ENCODE measurements at regions not wholly inside any gene's neighbourhood (a gene's known extent, or its start where the extent isn't known, plus 50 kb on each side); places are given as distances from the start of the nearest gene placed in this dataset.

DNA sequence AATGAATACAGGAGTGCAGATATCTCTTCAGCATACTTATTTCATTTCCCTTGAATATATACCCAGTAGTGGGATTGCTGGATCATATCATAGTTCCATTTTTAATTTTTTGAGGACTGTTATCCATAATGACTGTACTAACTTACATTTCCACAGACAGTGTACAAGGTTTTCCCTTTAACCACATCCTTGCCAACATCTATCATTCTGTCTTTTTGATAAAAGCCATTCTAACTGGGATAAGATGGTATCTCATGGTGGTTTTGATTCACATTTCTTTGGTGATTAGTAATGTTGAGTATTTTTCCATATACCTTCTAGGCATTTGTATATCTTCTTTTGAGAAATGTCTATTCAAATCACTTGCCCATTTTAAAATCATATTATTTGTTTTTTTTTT, 325.2 kb downstream of the CYP26B1 start:
- no peaks in the 10 kb centered on the region for H3K36me3 ChIP-seq
- H3K9me3 ChIP-seq (ENCODE audit: low read depth): no peaks in the 10 kb centered on the region
- no peaks in the 10 kb centered on the region for H3K27me3 ChIP-seq
- no peak for DNase-seq (ENCODE audit: low read depth in 1 of 2, low spot score in 1 of 2)
- H3K4me3 ChIP-seq: no peak overlapping the region
- H3K27ac ChIP-seq: no peak overlapping the region
- no peaks in the 10 kb centered on the region for H3K4me1 ChIP-seq (ENCODE audit: low read depth)
- TF ChIP-seq, protein P1, sequence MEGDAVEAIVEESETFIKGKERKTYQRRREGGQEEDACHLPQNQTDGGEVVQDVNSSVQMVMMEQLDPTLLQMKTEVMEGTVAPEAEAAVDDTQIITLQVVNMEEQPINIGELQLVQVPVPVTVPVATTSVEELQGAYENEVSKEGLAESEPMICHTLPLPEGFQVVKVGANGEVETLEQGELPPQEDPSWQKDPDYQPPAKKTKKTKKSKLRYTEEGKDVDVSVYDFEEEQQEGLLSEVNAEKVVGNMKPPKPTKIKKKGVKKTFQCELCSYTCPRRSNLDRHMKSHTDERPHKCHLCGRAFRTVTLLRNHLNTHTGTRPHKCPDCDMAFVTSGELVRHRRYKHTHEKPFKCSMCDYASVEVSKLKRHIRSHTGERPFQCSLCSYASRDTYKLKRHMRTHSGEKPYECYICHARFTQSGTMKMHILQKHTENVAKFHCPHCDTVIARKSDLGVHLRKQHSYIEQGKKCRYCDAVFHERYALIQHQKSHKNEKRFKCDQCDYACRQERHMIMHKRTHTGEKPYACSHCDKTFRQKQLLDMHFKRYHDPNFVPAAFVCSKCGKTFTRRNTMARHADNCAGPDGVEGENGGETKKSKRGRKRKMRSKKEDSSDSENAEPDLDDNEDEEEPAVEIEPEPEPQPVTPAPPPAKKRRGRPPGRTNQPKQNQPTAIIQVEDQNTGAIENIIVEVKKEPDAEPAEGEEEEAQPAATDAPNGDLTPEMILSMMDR (IDR thresholded peaks at IDR 0.05; ENCODE audit: low read depth, low read length): no peak

DNA sequence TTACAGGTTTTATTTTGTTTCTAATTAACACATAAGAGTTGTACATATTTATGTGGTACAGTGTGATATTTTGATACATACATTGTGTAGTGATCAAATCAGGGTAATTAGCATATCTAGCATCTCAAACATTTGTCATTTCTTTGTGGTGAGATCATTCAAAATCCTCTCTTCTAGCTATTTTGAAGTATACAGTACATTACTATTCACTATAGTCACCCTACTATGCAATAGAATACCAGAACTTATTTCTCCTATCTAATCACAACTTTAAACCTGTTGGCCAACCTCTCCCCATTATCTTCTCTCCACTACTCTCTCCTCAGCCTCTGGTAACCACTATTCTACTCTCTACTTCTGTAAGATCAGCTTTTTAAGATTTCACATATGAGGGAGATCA, 325.8 kb downstream of the CYP26B1 start:
- no peak for DNase-seq (ENCODE audit: low read depth in 1 of 2, low spot score in 1 of 2)
- Histone ChIP-seq H3K36me3 (no peaks in the 10 kb centered on the region), H3K27ac (no peak overlapping the region), H3K4me1 (ENCODE audit: low read depth) (no peaks in the 10 kb centered on the region), H3K9me3 (ENCODE audit: low read depth) (no peaks in the 10 kb centered on the region), H3K4me3 (no peak overlapping the region), H3K27me3 (no peaks in the 10 kb centered on the region)
- TF ChIP-seq, protein P1 (IDR thresholded peaks at IDR 0.05; ENCODE audit: low read depth, low read length): no peak

DNA sequence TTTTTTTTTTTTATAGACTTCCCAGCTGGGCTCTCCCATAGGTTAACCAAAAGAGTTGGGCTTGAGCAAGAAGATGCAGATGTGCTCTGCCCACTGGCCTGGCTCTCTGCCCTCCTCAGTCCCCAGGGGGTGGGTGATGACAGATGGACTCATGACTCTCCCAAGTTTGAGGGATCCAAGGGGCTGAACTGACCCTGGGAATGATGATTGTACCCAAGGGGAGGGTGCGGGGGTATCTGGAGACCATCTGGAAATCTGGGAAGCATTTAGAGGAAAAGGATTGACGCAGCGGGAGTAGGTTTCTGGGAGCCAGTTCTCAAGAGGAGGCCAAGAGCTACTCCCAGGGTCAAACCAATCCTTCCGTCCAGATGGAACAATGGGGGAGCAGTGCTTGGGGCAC, 330.8 kb downstream of the CYP26B1 start:
- DNase-seq (ENCODE audit: low read depth in 1 of 2, low spot score in 1 of 2): peak in 1 of 2 donors; percentile 63
- H3K9me3 ChIP-seq (ENCODE audit: low read depth): no peaks in the 10 kb centered on the region
- H3K27ac ChIP-seq: no peak overlapping the region
- no peaks in the 10 kb centered on the region for H3K27me3 ChIP-seq
- H3K4me3 ChIP-seq: no peak overlapping the region
- TF ChIP-seq, protein P1 (IDR thresholded peaks at IDR 0.05; ENCODE audit: low read depth, low read length): no peak
- H3K4me1 ChIP-seq (ENCODE audit: low read depth): no peaks in the 10 kb centered on the region
- no peaks in the 10 kb centered on the region for H3K36me3 ChIP-seq

DNA sequence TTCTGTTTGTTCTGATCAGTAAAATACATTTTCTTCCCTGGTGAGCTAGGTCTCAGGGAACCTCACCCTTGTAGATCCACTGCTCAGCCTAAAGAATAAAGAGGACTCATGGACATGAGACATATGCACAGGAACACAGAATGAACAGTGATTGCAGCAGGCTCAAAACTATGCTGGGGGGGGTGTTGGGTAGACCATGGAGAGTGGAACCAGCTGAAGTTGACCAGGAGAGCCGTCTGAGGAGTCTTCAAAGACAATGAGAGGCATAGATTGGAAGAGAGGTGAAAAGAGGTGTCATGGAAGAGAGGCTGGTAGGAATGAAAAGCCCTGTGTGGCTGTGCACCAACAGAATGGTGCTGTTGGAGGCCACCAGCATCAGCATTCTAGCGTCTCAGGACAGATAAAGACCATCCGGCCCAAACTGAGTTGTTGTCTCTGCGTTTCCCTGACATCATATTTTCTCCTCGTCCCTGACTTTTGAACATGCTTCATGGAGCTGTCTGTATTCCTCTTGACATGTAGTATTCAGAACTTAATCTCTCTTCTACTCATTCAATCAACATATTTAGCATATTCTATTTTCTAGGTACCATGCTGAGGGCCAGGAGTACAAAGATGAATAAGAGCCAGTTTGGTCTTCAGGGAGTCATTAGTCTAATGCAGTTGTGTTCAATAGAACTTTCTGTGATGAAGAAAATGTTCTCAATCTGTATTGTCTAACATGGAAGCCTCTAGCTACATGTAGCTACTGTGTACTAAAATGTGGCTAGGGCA, 331.8 kb downstream of the CYP26B1 start:
- TF ChIP-seq, protein P1 (IDR thresholded peaks at IDR 0.05; ENCODE audit: low read depth, low read length): no peak
- no peak overlapping the region for H3K4me3 ChIP-seq

DNA sequence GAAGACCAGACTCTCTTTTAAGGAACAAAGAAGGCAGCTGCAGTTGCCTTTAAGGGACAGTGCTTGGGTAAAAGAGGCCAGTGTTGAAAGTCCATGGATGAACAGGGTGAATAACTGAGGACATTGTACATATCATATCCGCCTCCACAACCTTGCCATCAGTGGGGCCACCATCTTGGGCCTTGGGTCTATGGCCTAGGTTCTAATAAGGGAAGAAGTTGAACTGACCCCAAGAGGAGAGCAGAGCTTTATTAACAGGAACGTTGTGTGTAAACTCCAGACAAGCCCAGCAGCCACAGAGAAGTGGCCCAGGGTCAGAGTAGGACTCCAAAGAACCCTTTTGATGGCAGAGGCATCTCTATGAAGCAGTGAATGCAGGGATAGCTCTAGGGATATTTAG, 332.8 kb downstream of the CYP26B1 start:
- H3K4me1 ChIP-seq (ENCODE audit: low read depth): no peaks in the 10 kb centered on the region
- H3K27ac ChIP-seq: no peak overlapping the region
- H3K9me3 ChIP-seq (ENCODE audit: low read depth): no peaks in the 10 kb centered on the region
- TF ChIP-seq, protein P1 (IDR thresholded peaks at IDR 0.05; ENCODE audit: low read depth, low read length): no peak
- no peaks in the 10 kb centered on the region for H3K36me3 ChIP-seq
- no peak for DNase-seq (ENCODE audit: low read depth in 1 of 2, low spot score in 1 of 2)
- no peaks in the 10 kb centered on the region for H3K27me3 ChIP-seq
- no peak overlapping the region for H3K4me3 ChIP-seq

More for the DNA sequence above, 331.8 kb downstream of the CYP26B1 start:
- no peaks in the 10 kb centered on the region for H3K9me3 ChIP-seq (ENCODE audit: low read depth)
- H3K36me3 ChIP-seq: no peaks in the 10 kb centered on the region
- DNase-seq (ENCODE audit: low read depth in 1 of 2, low spot score in 1 of 2): no peak
- no peak overlapping the region for H3K27ac ChIP-seq
- no peaks in the 10 kb centered on the region for H3K4me1 ChIP-seq (ENCODE audit: low read depth)
- H3K27me3 ChIP-seq: no peaks in the 10 kb centered on the region
